Parathyroid adenoma (tissue), 2 donors: ENCODE measurements at regions not wholly inside any gene's neighbourhood (a gene's known extent, or its start where the extent isn't known, plus 50 kb on each side); places are given as distances from the start of the nearest gene placed in this dataset.

Experiments
- H2AFZ ChIP-seq: fragments of 300-600 bp; sonication (generic); one replicate; pipeline ENCODE4 v1.7.0; 2017; ENCODE audit warnings: antibody characterized with exemption, mild to moderate bottlenecking
- H3K27ac ChIP-seq: fragments of 300-600 bp; sonication (generic); one replicate; pipeline ENCODE4 v1.7.0; 2017
- H3K27me3 ChIP-seq: fragments of 300-600 bp; sonication (generic); one replicate; pipeline ENCODE4 v1.7.0; 2017; ENCODE audit warnings: low read length; ENCODE audit not compliant: control insufficient read depth, insufficient read depth
- H3K36me3 ChIP-seq: fragments of 300-600 bp; sonication (generic); one replicate; pipeline ENCODE4 v1.7.0; 2017; ENCODE audit warnings: low read length; ENCODE audit not compliant: control insufficient read depth, insufficient read depth
- H3K4me1 ChIP-seq: fragments of 300-600 bp; sonication (generic); one replicate; pipeline ENCODE4 v1.7.0; 2017; ENCODE audit warnings: control low read depth
- H3K4me2 ChIP-seq: fragments of 300-600 bp; sonication (generic); one replicate; pipeline ENCODE4 v1.7.0; 2017; ENCODE audit warnings: low read length
- H3K4me3 ChIP-seq: fragments of 300-600 bp; sonication (generic); one replicate; pipeline ENCODE4 v1.7.0; 2017; ENCODE audit warnings: low read depth, low read length
- H3K79me2 ChIP-seq: fragments of 300-600 bp; sonication (generic); one replicate; pipeline ENCODE4 v1.7.0; 2017; ENCODE audit warnings: control low read depth
- H3K9ac ChIP-seq: fragments of 300-600 bp; sonication (generic); one replicate; pipeline ENCODE4 v1.7.0; 2017; ENCODE audit warnings: mild to moderate bottlenecking
- H3K9me3 ChIP-seq: fragments of 300-600 bp; sonication (generic); one replicate; pipeline ENCODE4 v1.7.0; 2017; ENCODE audit warnings: low read length; ENCODE audit not compliant: control insufficient read depth
- CTCF ChIP-seq: fragments of 300-600 bp; sonication (generic); IDR thresholded peaks from one replicate; pipeline ENCODE4 v1.7.0; 2017; ENCODE audit warnings: antibody characterized with exemption, mild to moderate bottlenecking
- donor health status: primary hyperparathyroidism.

DNA sequence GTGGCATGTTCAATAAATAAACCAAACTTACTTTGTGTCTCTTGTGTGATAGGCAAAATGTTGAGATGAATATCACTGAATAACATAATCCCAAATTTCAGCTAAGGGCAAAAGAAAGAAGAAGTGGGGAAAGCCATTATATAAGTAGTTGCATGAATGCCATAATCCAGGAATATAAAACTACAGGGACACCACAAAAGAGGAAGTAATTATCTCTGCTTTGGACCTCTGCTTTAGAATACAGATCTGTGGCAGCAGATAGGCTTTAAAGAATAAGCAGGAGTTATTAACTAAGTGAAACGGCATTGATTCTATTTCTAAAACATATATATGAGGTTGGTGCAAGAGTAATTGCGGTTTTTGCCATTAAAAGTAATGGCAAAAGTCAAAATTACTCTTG lies 288.5 kb upstream of the SNX7 start:
- Histone ChIP-seq H3K27ac (no peak overlapping the region), H3K9me3 (no peaks in the 10 kb centered on the region), H3K27me3 (no peaks in the 10 kb centered on the region), H3K4me2 (no peak overlapping the region), H2AFZ (no peak overlapping the region), H3K36me3 (no peaks in the 10 kb centered on the region), H3K4me1 (no peaks in the 10 kb centered on the region), H3K4me3 (no peak overlapping the region), H3K79me2 (no peaks in the 10 kb centered on the region), H3K9ac (no peak overlapping the region)
- TF ChIP-seq CTCF, result no peak

DNA sequence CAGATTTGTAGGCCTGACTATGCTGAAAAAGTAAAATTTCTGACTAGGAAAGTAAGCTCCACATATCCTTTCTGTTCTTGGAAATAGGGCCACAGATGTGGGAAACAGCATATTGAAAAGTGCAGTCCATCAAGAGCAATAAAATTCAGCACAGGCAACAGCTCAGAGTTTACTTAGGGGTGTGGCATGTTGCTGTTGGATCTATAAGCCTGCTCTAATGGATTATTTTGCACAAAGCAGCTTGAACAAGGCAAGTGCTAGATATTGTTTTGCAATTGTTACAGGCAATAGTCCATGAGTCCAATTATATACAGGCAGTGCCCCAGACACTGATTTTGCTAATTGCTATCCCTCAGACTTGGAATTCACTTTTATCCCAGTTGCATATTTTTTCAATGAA lies 289.8 kb upstream of the SNX7 start:
- H3K36me3 ChIP-seq, result no peaks in the 10 kb centered on the region
- H3K27ac ChIP-seq, result no peak overlapping the region
- no peak overlapping the region for H3K9ac ChIP-seq
- TF ChIP-seq CTCF, result no peak
- no peaks in the 10 kb centered on the region for H3K4me1 ChIP-seq
- no peaks in the 10 kb centered on the region for H3K9me3 ChIP-seq
- no peaks in the 10 kb centered on the region for H3K27me3 ChIP-seq
- no peak overlapping the region for H3K4me2 ChIP-seq
- H3K79me2 ChIP-seq, result no peaks in the 10 kb centered on the region
- H2AFZ ChIP-seq, result no peak overlapping the region
- H3K4me3 ChIP-seq, result no peak overlapping the region

- H3K9me3 ChIP-seq, result no peaks in the 10 kb centered on the region
- no peak overlapping the region for H3K4me3 ChIP-seq
- H3K79me2 ChIP-seq, result no peaks in the 10 kb centered on the region
- H3K9ac ChIP-seq, result no peak overlapping the region
- no peaks in the 10 kb centered on the region for H3K27me3 ChIP-seq
- no peaks in the 10 kb centered on the region for H3K36me3 ChIP-seq
- no peaks in the 10 kb centered on the region for H3K4me1 ChIP-seq
- no peak overlapping the region for H3K27ac ChIP-seq
- no peak overlapping the region for H2AFZ ChIP-seq
- TF ChIP-seq CTCF, result no peak
- no peak overlapping the region for H3K4me2 ChIP-seq
Observed at GRCh38 chr1:98369463-98369862, 292.1 kb upstream of the SNX7 start.

DNA sequence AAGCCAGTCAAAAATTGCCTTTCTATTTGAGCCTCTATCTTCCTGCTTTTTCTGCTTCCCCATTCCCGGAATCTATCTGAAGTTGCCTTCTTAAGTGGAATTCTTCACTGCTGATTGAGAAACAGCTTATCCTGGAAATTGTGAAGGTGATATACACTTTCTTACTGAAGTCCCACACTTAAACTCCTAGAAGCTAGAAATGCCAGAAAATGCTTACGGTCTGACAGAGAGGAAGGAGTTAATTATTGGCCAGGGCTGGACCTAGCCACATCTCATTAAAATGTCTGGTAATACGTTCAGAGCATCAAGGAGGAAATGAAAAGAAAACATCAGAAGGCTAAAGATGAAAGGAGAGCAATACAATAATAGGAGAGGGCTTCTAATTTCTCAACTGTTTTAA lies 292.5 kb upstream of the SNX7 start:
- Histone ChIP-seq H3K4me2 (no peak overlapping the region), H3K4me1 (no peaks in the 10 kb centered on the region), H2AFZ (no peak overlapping the region), H3K9me3 (no peaks in the 10 kb centered on the region), H3K27me3 (no peaks in the 10 kb centered on the region), H3K4me3 (no peak overlapping the region), H3K79me2 (no peaks in the 10 kb centered on the region), H3K9ac (no peak overlapping the region), H3K36me3 (no peaks in the 10 kb centered on the region), H3K27ac (no peak overlapping the region)
- TF ChIP-seq CTCF, result no peak

GRCh38 chr1:98367426-98367825 lies 294.1 kb upstream of the SNX7 start:
- H3K27ac ChIP-seq, result no peak overlapping the region
- no peak overlapping the region for H3K4me3 ChIP-seq
- no peak for TF ChIP-seq CTCF
- H3K79me2 ChIP-seq, result no peaks in the 10 kb centered on the region
- H3K9ac ChIP-seq, result no peak overlapping the region
- H3K36me3 ChIP-seq, result no peaks in the 10 kb centered on the region
- no peak overlapping the region for H2AFZ ChIP-seq
- H3K27me3 ChIP-seq, result no peaks in the 10 kb centered on the region
- no peaks in the 10 kb centered on the region for H3K9me3 ChIP-seq
- H3K4me1 ChIP-seq, result no peaks in the 10 kb centered on the region
- no peak overlapping the region for H3K4me2 ChIP-seq
